SJCRH30 (cell line): ENCODE measurements at regions not wholly inside any gene's neighbourhood (a gene's known extent, or its start where the extent isn't known, plus 50 kb on each side); places are given as distances from the start of the nearest gene placed in this dataset.

Experiments
- DNase-seq, 2 experiments: peaks; one replicate each; pipeline ENCODE4 v3.0.0-alpha.2; 2015 to 2020
- H3K27ac ChIP-seq: fragments of 250-450 bp; sonication (Bioruptor Pico); 2 replicates; pipeline ENCODE4 v1.5.1; 2020; ENCODE audit warnings: mild to moderate bottlenecking, moderate library complexity
- H3K27me3 ChIP-seq: fragments of 250-450 bp; sonication (Bioruptor Pico); 2 replicates; pipeline ENCODE4 v1.5.1; 2020; ENCODE audit warnings: mild to moderate bottlenecking, moderate library complexity
- H3K36me3 ChIP-seq: fragments of 250-450 bp; sonication (Bioruptor Pico); 2 replicates; pipeline ENCODE4 v1.5.1; 2020; ENCODE audit warnings: mild to moderate bottlenecking, moderate library complexity
- H3K4me1 ChIP-seq: fragments of 250-450 bp; sonication (Bioruptor Pico); 2 replicates; pipeline ENCODE4 v1.5.1; 2020; ENCODE audit warnings: mild to moderate bottlenecking, moderate library complexity
- H3K4me3 ChIP-seq: fragments of 250-450 bp; sonication (Bioruptor Pico); 2 replicates; pipeline ENCODE4 v1.5.1; 2020; ENCODE audit warnings: mild to moderate bottlenecking, moderate library complexity
- H3K9me3 ChIP-seq: fragments of 250-450 bp; sonication (Bioruptor Pico); replicated peaks from 2 replicates; pipeline ENCODE4 v1.5.1; 2020; ENCODE audit warnings: mild to moderate bottlenecking, moderate library complexity

DNA sequence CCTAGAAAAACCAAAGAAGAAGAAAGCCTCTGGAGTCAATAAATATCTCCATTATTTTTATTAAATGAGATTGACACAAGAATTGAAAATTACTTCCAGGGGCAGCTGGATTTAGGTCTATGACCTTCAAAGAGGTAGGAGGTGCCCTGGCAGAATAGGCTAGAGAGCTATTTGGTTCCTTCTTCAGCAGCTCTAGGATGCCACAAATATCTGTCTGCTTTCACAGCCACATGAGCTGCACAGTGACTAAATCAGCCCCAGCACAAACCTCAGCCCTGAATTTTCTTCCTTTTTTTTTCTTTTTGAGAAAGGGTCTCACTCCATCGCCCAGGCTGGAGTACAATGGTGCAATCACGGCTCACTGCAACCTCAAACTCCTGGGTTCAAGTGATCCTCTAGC lies 223.5 kb downstream of the ABHD5 start:
- no peak overlapping the region for H3K4me3 ChIP-seq
- H3K4me1 ChIP-seq: no peaks in the 10 kb centered on the region
- no peaks in the 10 kb centered on the region for H3K9me3 ChIP-seq
- H3K27me3 ChIP-seq: no peaks in the 10 kb centered on the region
- no peaks in the 10 kb centered on the region for H3K36me3 ChIP-seq
- H3K27ac ChIP-seq: no peak overlapping the region
- DNase-seq: no peak

DNA sequence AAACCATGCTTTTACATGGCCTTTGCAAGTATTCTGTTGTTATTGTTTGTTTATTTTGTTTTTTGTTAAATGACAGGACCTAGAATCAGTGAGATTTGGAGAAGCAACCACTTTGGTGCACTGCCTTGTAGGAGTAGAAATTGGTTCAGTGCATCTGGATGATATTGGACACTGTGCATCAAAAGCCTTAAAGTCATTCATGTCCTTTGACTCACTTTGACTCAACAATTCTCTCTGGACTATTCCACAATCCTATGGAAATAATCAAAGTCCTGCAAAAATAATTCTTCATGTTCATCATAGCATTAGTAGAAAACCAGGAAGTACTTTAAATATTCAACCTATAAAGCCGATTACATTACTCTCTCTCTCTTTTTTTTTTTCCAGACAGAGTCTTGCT lies 224.8 kb downstream of the ABHD5 start:
- H3K9me3 ChIP-seq: no peaks in the 10 kb centered on the region
- DNase-seq: no peak
- H3K4me3 ChIP-seq: no peak overlapping the region
- H3K36me3 ChIP-seq: no peaks in the 10 kb centered on the region
- no peaks in the 10 kb centered on the region for H3K4me1 ChIP-seq
- H3K27ac ChIP-seq: no peak overlapping the region
- no peaks in the 10 kb centered on the region for H3K27me3 ChIP-seq

GRCh38 chr3:43917361-43917760 lies 226.6 kb downstream of the ABHD5 start:
- H3K27me3 ChIP-seq: no peaks in the 10 kb centered on the region
- DNase-seq: no peak
- no peaks in the 10 kb centered on the region for H3K36me3 ChIP-seq
- H3K4me1 ChIP-seq: no peaks in the 10 kb centered on the region
- no peaks in the 10 kb centered on the region for H3K9me3 ChIP-seq
- H3K27ac ChIP-seq: no peak overlapping the region
- H3K4me3 ChIP-seq: no peak overlapping the region

GRCh38 chr3:43919029-43919428 lies 228.3 kb downstream of the ABHD5 start:
- no peak overlapping the region for H3K4me3 ChIP-seq
- H3K27ac ChIP-seq: no peak overlapping the region
- H3K9me3 ChIP-seq: no peaks in the 10 kb centered on the region
- no peaks in the 10 kb centered on the region for H3K4me1 ChIP-seq
- no peaks in the 10 kb centered on the region for H3K36me3 ChIP-seq
- no peak for DNase-seq
- no peaks in the 10 kb centered on the region for H3K27me3 ChIP-seq

DNA sequence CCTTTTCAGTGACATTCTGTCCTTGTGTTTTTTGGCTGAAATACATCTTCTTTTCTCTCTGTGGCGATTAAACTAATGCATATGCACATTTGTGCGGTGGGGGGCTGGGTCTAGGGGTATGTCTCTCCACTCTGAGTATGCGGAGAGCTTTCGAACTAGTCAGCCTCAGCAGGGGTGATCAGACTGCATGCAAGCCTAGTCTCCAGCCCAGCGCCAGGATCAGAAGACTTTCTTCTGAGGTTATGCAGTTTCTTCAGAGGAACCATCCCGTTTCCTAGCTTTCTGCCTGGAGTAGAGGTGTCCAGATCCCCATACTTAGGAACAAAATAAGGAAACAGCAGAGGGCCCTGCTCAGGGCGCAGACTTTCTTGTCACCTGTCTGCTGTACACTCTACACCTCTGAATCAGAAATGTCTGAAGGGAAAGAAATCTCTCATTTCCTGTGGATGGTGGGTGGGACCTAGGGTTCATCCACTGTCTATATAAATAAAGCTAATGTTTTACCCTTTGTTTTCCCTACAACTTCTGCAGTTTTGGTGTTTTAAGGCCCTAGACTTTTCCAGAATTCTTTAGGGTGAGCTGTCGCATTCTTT lies 230.4 kb downstream of the ABHD5 start:
- no peak overlapping the region for H3K27ac ChIP-seq
- no peaks in the 10 kb centered on the region for H3K27me3 ChIP-seq
- H3K9me3 ChIP-seq: no peaks in the 10 kb centered on the region
- no peak overlapping the region for H3K4me3 ChIP-seq
- no peaks in the 10 kb centered on the region for H3K36me3 ChIP-seq
- no peak for DNase-seq
- H3K4me1 ChIP-seq: no peaks in the 10 kb centered on the region

DNA sequence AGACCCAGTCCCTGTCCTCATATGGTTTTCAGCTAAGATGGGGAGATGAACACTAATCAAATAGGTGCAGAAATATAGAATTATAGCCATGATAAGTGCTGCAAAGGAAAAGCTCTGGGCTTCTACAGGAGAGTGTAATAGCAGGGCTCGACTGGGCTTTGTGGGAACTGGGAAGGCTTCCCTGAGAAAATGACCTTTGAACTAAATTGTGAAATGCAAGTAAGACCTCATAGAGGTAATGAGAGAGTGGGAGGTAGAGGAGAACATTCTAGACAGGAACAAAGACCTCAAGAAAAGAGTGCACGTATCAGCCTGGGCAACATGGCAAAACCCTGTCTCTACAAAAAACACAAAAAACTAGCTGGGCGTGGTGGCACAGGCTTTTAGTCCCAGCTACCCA lies 231.6 kb downstream of the ABHD5 start:
- Histone ChIP-seq H3K36me3 (no peaks in the 10 kb centered on the region), H3K4me3 (no peak overlapping the region), H3K27ac (no peak overlapping the region), H3K27me3 (no peaks in the 10 kb centered on the region), H3K9me3 (no peaks in the 10 kb centered on the region), H3K4me1 (no peaks in the 10 kb centered on the region)
- no peak for DNase-seq

GRCh38 chr3:43923104-43923882 lies 232.6 kb downstream of the ABHD5 start:
- Histone ChIP-seq H3K9me3 (no peaks in the 10 kb centered on the region), H3K4me3 (no peak overlapping the region), H3K27ac (no peak overlapping the region), H3K4me1 (no peaks in the 10 kb centered on the region), H3K36me3 (no peaks in the 10 kb centered on the region), H3K27me3 (no peaks in the 10 kb centered on the region)
- no peak for DNase-seq

DNA sequence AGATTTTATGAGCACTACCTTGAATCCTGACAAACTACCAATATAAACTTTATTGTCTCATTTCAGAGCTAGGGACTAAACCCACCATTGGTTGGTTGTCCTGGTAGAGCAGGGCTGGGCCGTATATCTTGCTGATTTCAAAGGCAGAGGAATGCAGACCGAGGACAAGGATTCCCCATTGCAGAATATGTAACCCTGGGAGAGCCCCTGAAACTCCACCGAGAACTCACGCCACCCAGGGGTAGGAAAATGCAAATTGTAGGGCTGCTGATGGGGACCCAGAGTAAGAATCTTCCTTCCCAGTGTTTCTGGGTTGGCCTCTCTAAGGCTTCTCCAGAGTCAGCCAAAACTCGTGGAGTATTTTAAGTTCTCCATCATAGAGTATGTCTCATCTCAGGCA lies 235.3 kb downstream of the ABHD5 start:
- Histone ChIP-seq H3K9me3 (no peaks in the 10 kb centered on the region), H3K27me3 (no peaks in the 10 kb centered on the region), H3K36me3 (no peaks in the 10 kb centered on the region), H3K4me3 (no peak overlapping the region), H3K27ac (no peak overlapping the region), H3K4me1 (no peaks in the 10 kb centered on the region)
- DNase-seq: no peak

GRCh38 chr3:43932921-43933320 lies 242.2 kb downstream of the ABHD5 start:
- DNase-seq: peak; percentile 13 to 38
- Histone ChIP-seq H3K27me3 (no peaks in the 10 kb centered on the region), H3K4me1 (no peaks in the 10 kb centered on the region), H3K27ac (no peak overlapping the region), H3K4me3 (no peak overlapping the region), H3K36me3 (no peaks in the 10 kb centered on the region), H3K9me3 (no peaks in the 10 kb centered on the region)

DNA sequence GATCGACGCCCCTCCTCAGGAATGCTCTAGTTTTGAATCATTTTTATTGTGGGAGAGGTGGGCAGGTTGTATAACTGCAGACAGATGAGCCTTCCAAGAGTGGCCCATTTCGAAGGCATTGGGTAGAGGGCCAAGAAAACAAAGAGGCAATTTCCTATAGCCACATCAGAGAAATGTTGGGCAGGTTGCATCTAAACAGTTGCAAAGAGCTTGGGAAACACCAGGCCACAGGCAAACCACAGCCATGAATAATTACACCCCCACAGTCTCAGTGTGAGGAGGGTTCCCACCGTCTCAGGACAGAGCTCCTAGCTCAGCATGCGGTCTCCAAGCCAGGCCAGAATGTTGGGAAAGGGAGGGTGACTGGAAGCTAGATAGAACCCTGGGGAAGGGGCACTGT lies 257.3 kb downstream of the ABHD5 start:
- no peak overlapping the region for H3K4me3 ChIP-seq
- H3K27me3 ChIP-seq: no peaks in the 10 kb centered on the region
- H3K36me3 ChIP-seq: no peaks in the 10 kb centered on the region
- H3K27ac ChIP-seq: no peak overlapping the region
- H3K4me1 ChIP-seq: no peaks in the 10 kb centered on the region
- H3K9me3 ChIP-seq: no peaks in the 10 kb centered on the region
- DNase-seq: no peak

GRCh38 chr3:43949594-43949993 lies 258.9 kb downstream of the ABHD5 start:
- H3K9me3 ChIP-seq: no peaks in the 10 kb centered on the region
- peaks cover 9% of the 10 kb centered on the region; the same call in 1 of the 2 replicates for H3K4me1 ChIP-seq
- H3K36me3 ChIP-seq: no peaks in the 10 kb centered on the region
- no peak overlapping the region for H3K27ac ChIP-seq
- no peak overlapping the region for H3K4me3 ChIP-seq
- DNase-seq: no peak
- no peaks in the 10 kb centered on the region for H3K27me3 ChIP-seq

- no peak overlapping the region for H3K27ac ChIP-seq
- H3K4me3 ChIP-seq: no peak overlapping the region
- no peaks in the 10 kb centered on the region for H3K27me3 ChIP-seq
- DNase-seq: no peak
- no peaks in the 10 kb centered on the region for H3K36me3 ChIP-seq
- peaks cover 9% of the 10 kb centered on the region; the same call in 1 of the 2 replicates for H3K4me1 ChIP-seq
- H3K9me3 ChIP-seq: no peaks in the 10 kb centered on the region
These were observed 260.0 kb downstream of the ABHD5 start for GRCh38 chr3:43950775-43951174.

DNA sequence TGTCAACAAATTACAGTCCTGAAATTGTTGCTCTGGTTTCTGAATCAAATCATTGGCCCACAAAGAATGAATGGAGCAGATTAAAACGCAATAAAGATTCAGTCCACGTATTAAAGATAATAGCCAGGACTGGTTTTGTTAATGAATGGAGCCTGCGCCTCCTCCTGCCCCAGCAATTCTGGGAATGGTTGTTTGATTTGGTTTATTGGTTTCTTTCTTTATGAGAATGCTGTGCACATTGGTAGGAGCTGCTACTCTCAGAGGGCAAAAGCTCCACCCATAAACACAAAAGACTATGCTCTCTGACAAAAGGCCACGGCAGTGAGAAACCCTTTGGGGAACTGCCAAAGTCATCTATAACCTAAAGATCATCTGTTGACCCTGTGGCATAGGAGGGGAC lies 261.1 kb downstream of the ABHD5 start:
- H3K36me3 ChIP-seq: no peaks in the 10 kb centered on the region
- no peak overlapping the region for H3K27ac ChIP-seq

DNA sequence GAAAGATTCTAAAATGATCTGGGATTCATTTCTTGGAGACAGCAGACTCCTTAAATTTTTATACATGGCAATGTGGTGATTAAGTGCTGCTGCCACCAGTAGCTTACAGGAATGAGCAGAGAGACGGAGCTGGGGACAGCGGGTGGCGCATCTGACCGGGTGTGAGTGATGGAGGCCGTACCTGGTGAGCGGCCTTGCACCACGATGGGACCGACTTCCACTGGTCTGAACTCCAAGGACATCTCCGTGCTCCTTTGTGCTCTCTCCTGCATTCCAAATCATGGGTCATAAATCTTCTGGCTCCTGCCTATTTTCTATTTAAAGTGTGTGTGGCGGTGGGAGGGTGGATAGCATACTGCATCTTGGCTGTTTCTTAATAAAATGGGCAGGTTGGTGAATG lies 262.6 kb downstream of the ABHD5 start:
- peaks cover 9% of the 10 kb centered on the region; the same call in 1 of the 2 replicates for H3K4me1 ChIP-seq
- no peaks in the 10 kb centered on the region for H3K27me3 ChIP-seq
- no peaks in the 10 kb centered on the region for H3K9me3 ChIP-seq
- H3K27ac ChIP-seq: no peak overlapping the region
- H3K4me3 ChIP-seq: no peak overlapping the region
- no peaks in the 10 kb centered on the region for H3K36me3 ChIP-seq
- DNase-seq: no peak

More for the DNA sequence above, 261.1 kb downstream of the ABHD5 start:
- Histone ChIP-seq H3K27me3 (no peaks in the 10 kb centered on the region), H3K4me3 (no peak overlapping the region), H3K9me3 (no peaks in the 10 kb centered on the region), H3K4me1 (peaks cover 9% of the 10 kb centered on the region; the same call in 1 of the 2 replicates)
- no peak for DNase-seq

DNA sequence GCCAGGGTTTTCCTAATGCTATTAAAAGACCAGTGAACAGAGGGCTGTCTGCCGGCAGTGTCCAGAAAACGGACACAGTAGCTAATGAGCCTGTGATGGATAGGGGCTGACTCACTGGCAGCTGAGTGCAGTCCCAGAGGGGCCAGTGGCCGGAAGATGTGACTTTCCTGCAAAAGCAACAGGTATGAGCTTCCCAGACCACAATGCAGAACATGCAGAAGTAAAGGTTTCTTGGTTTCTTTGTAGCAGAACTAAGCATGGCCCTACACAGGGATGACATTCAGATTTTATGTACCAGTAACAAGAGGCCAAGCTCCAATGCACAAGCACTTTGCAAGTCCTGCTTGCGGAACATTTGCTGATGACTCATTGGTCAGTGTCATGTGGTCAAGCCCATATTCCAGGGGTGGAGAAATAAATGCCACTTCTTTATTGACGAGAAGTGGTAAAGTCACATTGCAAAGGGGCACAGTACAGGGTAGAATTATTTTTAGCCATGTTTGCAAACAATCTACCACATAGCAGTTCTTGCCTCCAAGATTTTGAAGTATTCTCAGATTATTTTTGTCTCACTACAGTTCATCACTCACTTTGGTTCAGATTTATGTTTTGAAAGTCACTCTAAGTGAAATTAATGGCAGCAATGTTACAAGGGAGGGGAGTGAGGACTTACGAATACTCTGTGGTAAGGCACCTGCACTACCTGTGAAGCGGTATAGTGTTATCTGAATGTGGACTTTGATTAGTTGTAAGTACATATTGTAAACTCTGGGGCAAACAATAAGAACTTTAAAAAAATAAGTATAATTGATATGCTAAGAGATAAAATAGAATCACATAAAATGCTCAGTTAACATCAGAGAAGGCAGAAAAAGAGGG lies 263.3 kb downstream of the ABHD5 start:
- Histone ChIP-seq H3K4me3 (no peak overlapping the region), H3K27me3 (no peaks in the 10 kb centered on the region), H3K36me3 (no peaks in the 10 kb centered on the region), H3K27ac (no peak overlapping the region), H3K4me1 (peaks cover 9% of the 10 kb centered on the region; the same call in 1 of the 2 replicates), H3K9me3 (no peaks in the 10 kb centered on the region)
- DNase-seq: peak; percentile 12 to 27
